ENCODE measurements at regions not wholly inside any gene's neighbourhood (a gene's known extent, or its start where the extent isn't known, plus 50 kb on each side); places are given as distances from the start of the nearest gene placed in this dataset.

GRCh38 chr3:6180171-6180570 lies 680.7 kb upstream of the GRM7 start:
- no peak overlapping the region for H3K4me3 ChIP-seq (ENCODE audit: extremely low read depth, insufficient read depth, low read length, poor library complexity, severe bottlenecking)
- H3K27ac ChIP-seq (ENCODE audit: low read depth, low read length, severe bottlenecking): no peak overlapping the region
- H3K9me3 ChIP-seq (ENCODE audit: control insufficient read depth, low read length): no peaks in the 10 kb centered on the region
- H3K36me3 ChIP-seq (ENCODE audit: control insufficient read depth, insufficient read depth, low read length): no peaks in the 10 kb centered on the region
- H3K4me1 ChIP-seq (ENCODE audit: control insufficient read depth, insufficient read depth, low read length, poor library complexity, severe bottlenecking): no peaks in the 10 kb centered on the region

GRCh38 chr3:6182476-6182875 lies 678.4 kb upstream of the GRM7 start:
- no peaks in the 10 kb centered on the region for H3K9me3 ChIP-seq (ENCODE audit: control insufficient read depth, low read length)
- H3K4me3 ChIP-seq (ENCODE audit: extremely low read depth, insufficient read depth, low read length, poor library complexity, severe bottlenecking): no peak overlapping the region
- H3K4me1 ChIP-seq (ENCODE audit: control insufficient read depth, insufficient read depth, low read length, poor library complexity, severe bottlenecking): no peaks in the 10 kb centered on the region
- H3K36me3 ChIP-seq (ENCODE audit: control insufficient read depth, insufficient read depth, low read length): no peaks in the 10 kb centered on the region
- 0% methylated on average over 1 of the region's 5 CpGs; no CpG with 5 or more reads in 1 of the 2 experiments for WGBS, 2 experiments (ENCODE audit: insufficient coverage in 2 of 2)
- no peak overlapping the region for H3K27ac ChIP-seq (ENCODE audit: low read depth, low read length, severe bottlenecking)

- Histone ChIP-seq H3K27ac (ENCODE audit: low read depth, low read length, severe bottlenecking) (no peak overlapping the region), H3K36me3 (ENCODE audit: control insufficient read depth, insufficient read depth, low read length) (no peaks in the 10 kb centered on the region), H3K4me3 (ENCODE audit: extremely low read depth, insufficient read depth, low read length, poor library complexity, severe bottlenecking) (no peak overlapping the region), H3K4me1 (ENCODE audit: control insufficient read depth, insufficient read depth, low read length, poor library complexity, severe bottlenecking) (no peaks in the 10 kb centered on the region), H3K9me3 (ENCODE audit: control insufficient read depth, low read length) (no peaks in the 10 kb centered on the region)
- WGBS, 2 experiments (ENCODE audit: insufficient coverage in 2 of 2): 100% methylated on average over 1 of the region's 2 CpGs
These were observed 678.0 kb upstream of the GRM7 start for GRCh38 chr3:6182909-6183308.

GRCh38 chr3:6189384-6189783 lies 671.5 kb upstream of the GRM7 start:
- WGBS, 2 experiments (ENCODE audit: insufficient coverage in 2 of 2): 100% methylated on average over 1 of the region's 1 CpG; no CpG with 5 or more reads in 1 of the 2 experiments
- H3K4me1 ChIP-seq (ENCODE audit: control insufficient read depth, insufficient read depth, low read length, poor library complexity, severe bottlenecking): no peaks in the 10 kb centered on the region

GRCh38 chr3:6204891-6205290 lies 656.0 kb upstream of the GRM7 start:
- no peak overlapping the region for H3K4me3 ChIP-seq (ENCODE audit: extremely low read depth, insufficient read depth, low read length, poor library complexity, severe bottlenecking)
- no peaks in the 10 kb centered on the region for H3K36me3 ChIP-seq (ENCODE audit: control insufficient read depth, insufficient read depth, low read length)
- no peaks in the 10 kb centered on the region for H3K4me1 ChIP-seq (ENCODE audit: control insufficient read depth, insufficient read depth, low read length, poor library complexity, severe bottlenecking)
- WGBS, 2 experiments (ENCODE audit: insufficient coverage in 2 of 2): no CpG with 5 or more reads among the region's 1 CpG
- no peak overlapping the region for H3K27ac ChIP-seq (ENCODE audit: low read depth, low read length, severe bottlenecking)
- no peaks in the 10 kb centered on the region for H3K9me3 ChIP-seq (ENCODE audit: control insufficient read depth, low read length)

More at GRCh38 chr3:6189384-6189783, 671.5 kb upstream of the GRM7 start:
- H3K27ac ChIP-seq (ENCODE audit: low read depth, low read length, severe bottlenecking): no peak overlapping the region
- no peaks in the 10 kb centered on the region for H3K36me3 ChIP-seq (ENCODE audit: control insufficient read depth, insufficient read depth, low read length)
- no peak overlapping the region for H3K4me3 ChIP-seq (ENCODE audit: extremely low read depth, insufficient read depth, low read length, poor library complexity, severe bottlenecking)
- H3K9me3 ChIP-seq (ENCODE audit: control insufficient read depth, low read length): no peaks in the 10 kb centered on the region

GRCh38 chr3:6216135-6217026 lies 644.5 kb upstream of the GRM7 start:
- Histone ChIP-seq H3K36me3 (ENCODE audit: control insufficient read depth, insufficient read depth, low read length) (no peaks in the 10 kb centered on the region), H3K9me3 (ENCODE audit: control insufficient read depth, low read length) (no peaks in the 10 kb centered on the region), H3K27ac (ENCODE audit: low read depth, low read length, severe bottlenecking) (no peak overlapping the region), H3K4me1 (ENCODE audit: control insufficient read depth, insufficient read depth, low read length, poor library complexity, severe bottlenecking) (no peaks in the 10 kb centered on the region), H3K4me3 (ENCODE audit: extremely low read depth, insufficient read depth, low read length, poor library complexity, severe bottlenecking) (no peak overlapping the region)
- 40 to 77% methylated on average over 2 to 3 of the region's 3 CpGs for WGBS, 2 experiments (ENCODE audit: insufficient coverage in 2 of 2)

- no peak overlapping the region for H3K27ac ChIP-seq (ENCODE audit: low read depth, low read length, severe bottlenecking)
- no CpG with 5 or more reads among the region's 2 CpGs for WGBS, 2 experiments (ENCODE audit: insufficient coverage in 2 of 2)
- H3K9me3 ChIP-seq (ENCODE audit: control insufficient read depth, low read length): no peaks in the 10 kb centered on the region
- no peak overlapping the region for H3K4me3 ChIP-seq (ENCODE audit: extremely low read depth, insufficient read depth, low read length, poor library complexity, severe bottlenecking)
- H3K4me1 ChIP-seq (ENCODE audit: control insufficient read depth, insufficient read depth, low read length, poor library complexity, severe bottlenecking): no peaks in the 10 kb centered on the region
- H3K36me3 ChIP-seq (ENCODE audit: control insufficient read depth, insufficient read depth, low read length): no peaks in the 10 kb centered on the region
These were observed 640.5 kb upstream of the GRM7 start for GRCh38 chr3:6220447-6220846.

GRCh38 chr3:6222069-6222468 lies 638.8 kb upstream of the GRM7 start:
- Histone ChIP-seq H3K27ac (ENCODE audit: low read depth, low read length, severe bottlenecking) (no peak overlapping the region), H3K4me3 (ENCODE audit: extremely low read depth, insufficient read depth, low read length, poor library complexity, severe bottlenecking) (no peak overlapping the region), H3K36me3 (ENCODE audit: control insufficient read depth, insufficient read depth, low read length) (no peaks in the 10 kb centered on the region), H3K4me1 (ENCODE audit: control insufficient read depth, insufficient read depth, low read length, poor library complexity, severe bottlenecking) (no peaks in the 10 kb centered on the region), H3K9me3 (ENCODE audit: control insufficient read depth, low read length) (no peaks in the 10 kb centered on the region)
- WGBS, 2 experiments (ENCODE audit: insufficient coverage in 2 of 2): no CpG with 5 or more reads among the region's 1 CpG

GRCh38 chr3:6223572-6223971 lies 637.3 kb upstream of the GRM7 start:
- Histone ChIP-seq H3K27ac (ENCODE audit: low read depth, low read length, severe bottlenecking) (no peak overlapping the region), H3K36me3 (ENCODE audit: control insufficient read depth, insufficient read depth, low read length) (no peaks in the 10 kb centered on the region), H3K4me1 (ENCODE audit: control insufficient read depth, insufficient read depth, low read length, poor library complexity, severe bottlenecking) (no peaks in the 10 kb centered on the region), H3K4me3 (ENCODE audit: extremely low read depth, insufficient read depth, low read length, poor library complexity, severe bottlenecking) (no peak overlapping the region), H3K9me3 (ENCODE audit: control insufficient read depth, low read length) (no peaks in the 10 kb centered on the region)
- no CpG with 5 or more reads among the region's 3 CpGs for WGBS, 2 experiments (ENCODE audit: insufficient coverage in 2 of 2)

- H3K4me3 ChIP-seq (ENCODE audit: extremely low read depth, insufficient read depth, low read length, poor library complexity, severe bottlenecking): no peak overlapping the region
- WGBS, 2 experiments (ENCODE audit: insufficient coverage in 2 of 2): 85 to 88% methylated on average over 2 of the region's 4 CpGs
- no peaks in the 10 kb centered on the region for H3K36me3 ChIP-seq (ENCODE audit: control insufficient read depth, insufficient read depth, low read length)
- H3K27ac ChIP-seq (ENCODE audit: low read depth, low read length, severe bottlenecking): no peak overlapping the region
- no peaks in the 10 kb centered on the region for H3K9me3 ChIP-seq (ENCODE audit: control insufficient read depth, low read length)
- no peaks in the 10 kb centered on the region for H3K4me1 ChIP-seq (ENCODE audit: control insufficient read depth, insufficient read depth, low read length, poor library complexity, severe bottlenecking)
These were observed 631.8 kb upstream of the GRM7 start for GRCh38 chr3:6228958-6229683.

All from mesodermal cell (in vitro differentiated cells).